ENCODE measurements at regions not wholly inside any gene's neighbourhood (a gene's known extent, or its start where the extent isn't known, plus 50 kb on each side); places are given as distances from the start of the nearest gene placed in this dataset.

- no peak for TF ChIP-seq CTCF (IDR thresholded peaks at IDR 0.05; ENCODE audit: low read depth, low read length)
- DNase-seq (ENCODE audit: low read depth in 2 of 2), result no peak
- no peak overlapping the region for H3K4me3 ChIP-seq (replicated peaks in 1 of 2; ENCODE audit: low read depth in 2 of 2, low read length in 2 of 2)
Measured at GRCh38 chr13:34104853-34105252, 286.9 kb downstream of the RFC3 start.

- DNase-seq (ENCODE audit: low read depth in 2 of 2), result peak; percentile 11 to 48
- no peak overlapping the region for H3K4me3 ChIP-seq (replicated peaks in 1 of 2; ENCODE audit: low read depth in 2 of 2, low read length in 2 of 2)
- TF ChIP-seq CTCF (IDR thresholded peaks at IDR 0.05; ENCODE audit: low read depth, low read length), result no peak
Measured at GRCh38 chr13:34107806-34108205, 289.9 kb downstream of the RFC3 start.

- peak in 1 of 2 donors; percentile 23 for DNase-seq (ENCODE audit: low read depth in 2 of 2)
- TF ChIP-seq CTCF (IDR thresholded peaks at IDR 0.05; ENCODE audit: low read depth, low read length), result no peak
- no peak overlapping the region for H3K4me3 ChIP-seq (replicated peaks in 1 of 2; ENCODE audit: low read depth in 2 of 2, low read length in 2 of 2)
Measured at GRCh38 chr13:34108410-34108809, 290.5 kb downstream of the RFC3 start.

- DNase-seq (ENCODE audit: low read depth in 2 of 2), result no peak
- TF ChIP-seq CTCF (IDR thresholded peaks at IDR 0.05; ENCODE audit: low read depth, low read length), result no peak
- no peak overlapping the region for H3K4me3 ChIP-seq (replicated peaks in 1 of 2; ENCODE audit: low read depth in 2 of 2, low read length in 2 of 2)
Measured at GRCh38 chr13:34114581-34114980, 296.6 kb downstream of the RFC3 start.

- no peak for TF ChIP-seq CTCF (IDR thresholded peaks at IDR 0.05; ENCODE audit: low read depth, low read length)
- H3K4me3 ChIP-seq (replicated peaks in 1 of 2; ENCODE audit: low read depth in 2 of 2, low read length in 2 of 2), result no peak overlapping the region
- no peak for DNase-seq (ENCODE audit: low read depth in 2 of 2)
Measured at GRCh38 chr13:34116651-34117050, 298.7 kb downstream of the RFC3 start.

- no peak overlapping the region for H3K4me3 ChIP-seq (replicated peaks in 1 of 2; ENCODE audit: low read depth in 2 of 2, low read length in 2 of 2)
- DNase-seq (ENCODE audit: low read depth in 2 of 2), result no peak
- TF ChIP-seq CTCF (IDR thresholded peaks at IDR 0.05; ENCODE audit: low read depth, low read length), result no peak
Measured at GRCh38 chr13:34124666-34125306, 306.8 kb downstream of the RFC3 start.

- H3K4me3 ChIP-seq (replicated peaks in 1 of 2; ENCODE audit: low read depth in 2 of 2, low read length in 2 of 2), result no peak overlapping the region
- DNase-seq (ENCODE audit: low read depth in 2 of 2), result no peak
- TF ChIP-seq CTCF (IDR thresholded peaks at IDR 0.05; ENCODE audit: low read depth, low read length), result no peak
Measured at GRCh38 chr13:34127523-34127922, 309.6 kb downstream of the RFC3 start.

Data from cardiac fibroblast (primary cell).